Mesodermal cell (in vitro differentiated cells): ENCODE measurements at regions not wholly inside any gene's neighbourhood (a gene's known extent, or its start where the extent isn't known, plus 50 kb on each side); places are given as distances from the start of the nearest gene placed in this dataset.

ENCODE experiments used
- H3K27ac ChIP-seq: 2 replicates; pipeline ENCODE4 v1.7.0; 2013; ENCODE audit warnings: mild to moderate bottlenecking, low read depth, low read length, moderate library complexity; ENCODE audit not compliant: severe bottlenecking
- H3K36me3 ChIP-seq: 2 replicates; pipeline ENCODE4 v1.7.1; 2013; ENCODE audit warnings: mild to moderate bottlenecking, low read length, moderate library complexity; ENCODE audit not compliant: control insufficient read depth, insufficient read depth
- H3K4me1 ChIP-seq: one replicate; pipeline ENCODE4 v1.7.1; 2013; ENCODE audit warnings: mild to moderate bottlenecking, low read length; ENCODE audit not compliant: insufficient read depth, control insufficient read depth, poor library complexity, severe bottlenecking
- H3K4me3 ChIP-seq: 2 replicates; pipeline ENCODE4 v1.7.0; 2013; ENCODE audit warnings: low read length, control low read depth, mild to moderate bottlenecking; ENCODE audit not compliant: insufficient read depth, poor library complexity, severe bottlenecking; ENCODE audit errors: extremely low read depth
- H3K9me3 ChIP-seq: 2 replicates; pipeline ENCODE4 v1.7.1; 2013; ENCODE audit warnings: mild to moderate bottlenecking, low read length, moderate library complexity; ENCODE audit not compliant: control insufficient read depth
- WGBS, 2 experiments: methylation state at CpG; one replicate each; pipeline ENCODE4 v1.1.5; 2013; ENCODE audit warnings: missing lambda C conversion rate in 2 of 2; ENCODE audit not compliant: insufficient coverage in 2 of 2; 5-methylcytosine and 5-hydroxymethylcytosine counted together

- H3K9me3 ChIP-seq = no peaks in the 10 kb centered on the region
- peaks cover 16% of the 10 kb centered on the region for H3K4me1 ChIP-seq
- H3K36me3 ChIP-seq = no peaks in the 10 kb centered on the region
- H3K4me3 ChIP-seq = no peak overlapping the region
- WGBS, 2 experiments = 67% methylated on average over 1 of the region's 1 CpG; no CpG with 5 or more reads in 1 of the 2 experiments
- H3K27ac ChIP-seq = no peak overlapping the region
These were observed 469.7 kb downstream of the CDH2 start for GRCh38 chr18:27707201-27707600.

GRCh38 chr18:27704736-27705361 lies 472.1 kb downstream of the CDH2 start:
- Histone ChIP-seq H3K27ac (no peak overlapping the region), H3K4me3 (no peak overlapping the region), H3K9me3 (no peaks in the 10 kb centered on the region), H3K4me1 (peaks cover 11% of the 10 kb centered on the region), H3K36me3 (no peaks in the 10 kb centered on the region)
- no CpG with 5 or more reads among the region's 3 CpGs for WGBS, 2 experiments

DNA sequence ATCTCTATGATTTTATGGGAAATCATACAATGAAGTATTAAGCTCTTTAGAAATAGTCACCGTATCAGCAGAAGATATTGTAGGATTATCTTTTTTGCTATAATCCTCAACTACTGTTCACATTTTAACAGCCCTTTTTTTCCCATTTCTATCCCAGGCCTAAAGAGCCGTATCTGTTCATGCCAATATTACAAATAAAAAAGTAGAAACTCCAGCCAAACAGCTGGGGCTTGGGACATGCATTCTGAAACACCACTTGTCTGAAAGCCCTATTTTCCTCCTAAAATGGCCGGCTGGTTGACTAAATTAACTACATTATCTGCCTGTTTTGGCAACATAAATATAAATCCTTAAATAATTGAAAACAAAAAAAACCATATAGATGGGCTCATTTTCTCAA lies 477.8 kb downstream of the CDH2 start:
- no peaks in the 10 kb centered on the region for H3K9me3 ChIP-seq
- H3K4me3 ChIP-seq = no peak overlapping the region
- no peak overlapping the region for H3K27ac ChIP-seq
- WGBS, 2 experiments = 89 to 100% methylated on average over 1 of the region's 3 CpGs
- H3K4me1 ChIP-seq = no peaks in the 10 kb centered on the region
- H3K36me3 ChIP-seq = no peaks in the 10 kb centered on the region

- no peak overlapping the region for H3K27ac ChIP-seq
- no peaks in the 10 kb centered on the region for H3K9me3 ChIP-seq
- no CpG with 5 or more reads among the region's 2 CpGs for WGBS, 2 experiments
- no peaks in the 10 kb centered on the region for H3K4me1 ChIP-seq
- H3K4me3 ChIP-seq = no peak overlapping the region
- no peaks in the 10 kb centered on the region for H3K36me3 ChIP-seq
These were observed 480.8 kb downstream of the CDH2 start for GRCh38 chr18:27696148-27696547.

GRCh38 chr18:27695503-27695902 lies 481.4 kb downstream of the CDH2 start:
- H3K27ac ChIP-seq = no peak overlapping the region
- WGBS, 2 experiments = 94 to 98% methylated on average over 3 of the region's 4 CpGs
- no peak overlapping the region for H3K4me3 ChIP-seq
- no peaks in the 10 kb centered on the region for H3K36me3 ChIP-seq
- H3K9me3 ChIP-seq = no peaks in the 10 kb centered on the region
- no peaks in the 10 kb centered on the region for H3K4me1 ChIP-seq

- no peak overlapping the region for H3K4me3 ChIP-seq
- 77 to 85% methylated on average over 4 to 5 of the region's 7 CpGs for WGBS, 2 experiments
- no peaks in the 10 kb centered on the region for H3K4me1 ChIP-seq
- no peaks in the 10 kb centered on the region for H3K36me3 ChIP-seq
- H3K27ac ChIP-seq = no peak overlapping the region
- no peaks in the 10 kb centered on the region for H3K9me3 ChIP-seq
These were observed 481.9 kb downstream of the CDH2 start for GRCh38 chr18:27695052-27695451.

DNA sequence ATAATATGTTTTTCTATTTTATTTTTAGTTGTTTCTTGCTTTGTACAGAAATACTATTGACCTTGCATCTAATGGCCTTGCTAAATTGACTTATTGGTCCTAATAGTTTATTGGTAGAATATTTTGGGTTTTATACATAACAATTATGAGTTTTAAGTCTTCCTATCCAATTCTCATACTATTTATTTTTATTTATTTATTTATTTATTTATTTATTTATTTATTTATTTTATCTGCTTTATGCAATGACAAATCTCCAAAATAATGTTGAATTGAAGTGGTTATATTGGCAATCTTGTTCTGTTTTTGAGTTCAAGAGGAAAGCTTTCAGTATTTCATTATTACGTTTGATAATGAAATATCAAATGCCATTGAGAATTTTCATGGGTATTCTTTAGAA lies 488.3 kb downstream of the CDH2 start:
- no peak overlapping the region for H3K27ac ChIP-seq
- H3K4me1 ChIP-seq = no peaks in the 10 kb centered on the region
- WGBS, 2 experiments = no CpG with 5 or more reads among the region's 1 CpG
- H3K9me3 ChIP-seq = no peaks in the 10 kb centered on the region
- H3K36me3 ChIP-seq = no peaks in the 10 kb centered on the region
- no peak overlapping the region for H3K4me3 ChIP-seq

DNA sequence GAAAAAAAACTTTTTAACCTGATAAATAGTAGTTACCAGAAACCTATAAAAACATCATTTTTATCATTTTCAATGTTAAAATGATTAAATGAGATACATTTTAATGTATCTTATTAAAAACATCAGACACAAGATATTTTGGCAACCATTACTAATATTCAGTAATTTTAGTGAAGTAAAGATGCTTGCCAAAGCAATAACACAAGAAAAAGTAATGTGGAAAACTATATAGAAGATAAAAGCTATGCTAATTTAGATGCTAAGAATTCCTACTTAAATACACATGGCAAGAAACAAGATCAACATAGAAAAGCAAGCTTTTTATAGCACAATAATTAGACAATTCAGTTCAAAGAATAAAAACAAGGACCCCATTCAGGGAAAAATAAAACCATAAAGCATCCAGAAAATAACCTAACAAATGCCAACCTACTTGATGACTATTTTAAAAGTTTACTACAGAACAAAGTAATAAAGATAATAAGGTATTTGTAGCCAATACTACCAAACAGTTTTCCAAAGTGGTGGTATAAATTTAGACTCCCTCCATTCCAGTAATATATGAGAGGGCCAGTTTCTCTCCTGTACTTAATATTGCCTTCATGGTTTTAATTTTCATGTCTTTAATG lies 489.5 kb downstream of the CDH2 start:
- Histone ChIP-seq H3K4me1 (no peaks in the 10 kb centered on the region), H3K4me3 (no peak overlapping the region), H3K36me3 (no peaks in the 10 kb centered on the region), H3K27ac (no peak overlapping the region), H3K9me3 (no peaks in the 10 kb centered on the region)

DNA sequence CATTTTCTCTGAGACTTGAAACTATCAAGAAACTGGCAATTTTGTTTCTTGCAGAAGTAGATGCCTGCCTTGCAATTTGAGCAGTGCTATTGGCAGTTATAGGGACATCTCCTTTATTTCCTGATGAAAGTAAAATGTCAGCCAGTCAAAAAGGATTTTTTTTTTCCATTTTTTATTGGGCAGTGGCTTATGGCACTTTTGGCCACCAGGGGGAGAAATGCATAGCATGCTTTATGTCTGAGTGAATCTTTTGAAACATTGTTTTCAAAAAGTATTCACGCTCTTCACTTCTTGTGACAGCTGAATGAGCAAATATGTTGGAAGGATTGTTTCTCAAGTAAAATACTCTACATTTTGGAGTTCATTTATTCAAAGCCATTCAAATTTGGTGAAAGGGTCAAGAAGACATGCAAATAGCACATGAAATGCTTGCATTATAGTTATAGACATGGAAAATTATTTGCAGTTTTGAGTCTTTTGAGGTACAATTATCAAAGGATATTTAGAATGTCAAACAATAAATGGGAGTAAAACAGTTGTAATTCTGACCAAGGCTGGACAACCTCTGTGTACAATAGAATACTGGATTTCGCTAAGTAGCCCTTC lies 491.0 kb downstream of the CDH2 start:
- Histone ChIP-seq H3K36me3 (no peaks in the 10 kb centered on the region), H3K27ac (no peak overlapping the region)
- 100% methylated on average over 1 of the region's 2 CpGs; no CpG with 5 or more reads in 1 of the 2 experiments for WGBS, 2 experiments

GRCh38 chr18:27685091-27685490 lies 491.8 kb downstream of the CDH2 start:
- Histone ChIP-seq H3K36me3 (no peaks in the 10 kb centered on the region), H3K27ac (no peak overlapping the region)
- WGBS, 2 experiments = 78 to 90% methylated on average over 2 to 3 of the region's 3 CpGs

More for the DNA sequence above, 491.0 kb downstream of the CDH2 start:
- no peaks in the 10 kb centered on the region for H3K4me1 ChIP-seq
- H3K9me3 ChIP-seq = no peaks in the 10 kb centered on the region
- no peak overlapping the region for H3K4me3 ChIP-seq

DNA sequence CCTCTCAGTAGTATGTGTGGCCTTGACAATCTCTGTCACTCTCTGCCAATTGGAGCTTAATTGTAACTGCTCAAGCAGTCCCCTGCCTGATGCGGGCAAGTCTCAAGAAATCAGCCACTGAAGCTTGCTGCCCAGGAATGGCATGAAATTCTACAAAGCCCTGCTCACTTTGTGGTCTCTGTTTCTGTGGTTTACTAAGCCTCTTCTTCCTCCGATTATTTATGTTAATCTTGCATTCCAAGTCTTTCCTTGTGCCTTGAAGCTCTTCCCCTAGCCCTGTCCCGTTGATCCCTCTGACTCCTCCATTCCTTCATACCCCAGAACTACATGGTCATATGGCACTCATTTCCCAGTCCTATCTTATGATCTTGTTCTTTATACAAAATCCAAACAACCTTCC lies 489.3 kb upstream of the CHST9 start:
- no peaks in the 10 kb centered on the region for H3K4me1 ChIP-seq

More at GRCh38 chr18:27685091-27685490, 491.8 kb downstream of the CDH2 start:
- Histone ChIP-seq H3K9me3 (no peaks in the 10 kb centered on the region), H3K4me1 (no peaks in the 10 kb centered on the region), H3K4me3 (no peak overlapping the region)

More for the DNA sequence above, 489.3 kb upstream of the CHST9 start:
- H3K36me3 ChIP-seq = no peaks in the 10 kb centered on the region
- 87 to 93% methylated on average over 3 of the region's 3 CpGs for WGBS, 2 experiments
- no peak overlapping the region for H3K4me3 ChIP-seq
- no peak overlapping the region for H3K27ac ChIP-seq
- no peaks in the 10 kb centered on the region for H3K9me3 ChIP-seq
